Ascending aorta (tissue), 2 donors: ENCODE measurements at regions not wholly inside any gene's neighbourhood (a gene's known extent, or its start where the extent isn't known, plus 50 kb on each side); places are given as distances from the start of the nearest gene placed in this dataset.

Experiments
- DNase-seq, 2 donors: peaks; one replicate each; pipeline ENCODE4 v3.0.0-alpha.2; 2019; ENCODE audit warnings: low spot score in 2 of 2
- H3K27ac ChIP-seq, 2 donors: fragments of 200-600 bp; sonication (generic); one replicate each; pipeline ENCODE4 v1.5.1; 2016 to 2017; ENCODE audit warnings: mild to moderate bottlenecking in 1 of 2
- H3K27me3 ChIP-seq: fragments of 200-600 bp; sonication (generic); one replicate; pipeline ENCODE4 v1.5.1; 2017
- H3K36me3 ChIP-seq, 2 donors: fragments of 200-600 bp; sonication (generic); one replicate each; pipeline ENCODE4 v1.5.1; 2016
- H3K4me1 ChIP-seq, 2 donors: fragments of 200-600 bp; sonication (generic); one replicate each; pipeline ENCODE4 v1.5.1; 2016 to 2017; ENCODE audit warnings: mild to moderate bottlenecking in 1 of 2
- H3K4me3 ChIP-seq, 2 donors: fragments of 200-600 bp; sonication (generic); one replicate each; pipeline ENCODE4 v1.5.1; 2016 to 2017; ENCODE audit warnings: mild to moderate bottlenecking in 1 of 2
- H3K9me3 ChIP-seq, 2 donors: fragments of 200-600 bp; sonication (generic); one replicate each; pipeline ENCODE4 v1.5.1; 2016
- intact Hi-C: fragments of 100-400 bp; cut with DNase I; formaldehyde crosslinking; loops from one replicate; pipeline ENCODE4 v1.15.1; 2023
- TF ChIP-seq, protein P1 (sequence below), 3 experiments: fragments of 200-600 bp in 2 of 3; fragments of 450-650 bp in 1 of 3; sonication (generic) in 2 of 3; IDR thresholded peaks; one replicate each; pipeline ENCODE4 v1.5.1; 2016 to 2019; ENCODE audit warnings: antibody characterized with exemption in 3 of 3, mild to moderate bottlenecking in 1 of 3, moderate library complexity in 1 of 3

- H3K4me1 ChIP-seq = no peaks in the 10 kb centered on the region
- no peaks in the 10 kb centered on the region for H3K27me3 ChIP-seq
- no peaks in the 10 kb centered on the region for H3K9me3 ChIP-seq
- H3K27ac ChIP-seq = no peak overlapping the region
- intact Hi-C loops = no loop called here
- TF ChIP-seq, protein P1, sequence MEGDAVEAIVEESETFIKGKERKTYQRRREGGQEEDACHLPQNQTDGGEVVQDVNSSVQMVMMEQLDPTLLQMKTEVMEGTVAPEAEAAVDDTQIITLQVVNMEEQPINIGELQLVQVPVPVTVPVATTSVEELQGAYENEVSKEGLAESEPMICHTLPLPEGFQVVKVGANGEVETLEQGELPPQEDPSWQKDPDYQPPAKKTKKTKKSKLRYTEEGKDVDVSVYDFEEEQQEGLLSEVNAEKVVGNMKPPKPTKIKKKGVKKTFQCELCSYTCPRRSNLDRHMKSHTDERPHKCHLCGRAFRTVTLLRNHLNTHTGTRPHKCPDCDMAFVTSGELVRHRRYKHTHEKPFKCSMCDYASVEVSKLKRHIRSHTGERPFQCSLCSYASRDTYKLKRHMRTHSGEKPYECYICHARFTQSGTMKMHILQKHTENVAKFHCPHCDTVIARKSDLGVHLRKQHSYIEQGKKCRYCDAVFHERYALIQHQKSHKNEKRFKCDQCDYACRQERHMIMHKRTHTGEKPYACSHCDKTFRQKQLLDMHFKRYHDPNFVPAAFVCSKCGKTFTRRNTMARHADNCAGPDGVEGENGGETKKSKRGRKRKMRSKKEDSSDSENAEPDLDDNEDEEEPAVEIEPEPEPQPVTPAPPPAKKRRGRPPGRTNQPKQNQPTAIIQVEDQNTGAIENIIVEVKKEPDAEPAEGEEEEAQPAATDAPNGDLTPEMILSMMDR (IDR thresholded peaks at IDR 0.05) = no peak
- peak in 1 of 2 donors; percentile 16 for DNase-seq
- H3K4me3 ChIP-seq = no peak overlapping the region
- H3K36me3 ChIP-seq = no peaks in the 10 kb centered on the region
Measured at GRCh38 chr17:33486135-33486885, 193.2 kb upstream of the ASIC2 start.

GRCh38 chr17:33487187-33487879, 194.2 kb upstream of the ASIC2 start:
- Histone ChIP-seq H3K36me3 (no peaks in the 10 kb centered on the region), H3K4me1 (no peaks in the 10 kb centered on the region), H3K9me3 (no peaks in the 10 kb centered on the region), H3K27ac (no peak overlapping the region), H3K4me3 (no peak overlapping the region), H3K27me3 (no peaks in the 10 kb centered on the region)
- intact Hi-C loops = no loop called here
- DNase-seq = peak in 1 of 2 donors; percentile 12
- TF ChIP-seq, protein P1 (IDR thresholded peaks at IDR 0.05) = no peak

DNA sequence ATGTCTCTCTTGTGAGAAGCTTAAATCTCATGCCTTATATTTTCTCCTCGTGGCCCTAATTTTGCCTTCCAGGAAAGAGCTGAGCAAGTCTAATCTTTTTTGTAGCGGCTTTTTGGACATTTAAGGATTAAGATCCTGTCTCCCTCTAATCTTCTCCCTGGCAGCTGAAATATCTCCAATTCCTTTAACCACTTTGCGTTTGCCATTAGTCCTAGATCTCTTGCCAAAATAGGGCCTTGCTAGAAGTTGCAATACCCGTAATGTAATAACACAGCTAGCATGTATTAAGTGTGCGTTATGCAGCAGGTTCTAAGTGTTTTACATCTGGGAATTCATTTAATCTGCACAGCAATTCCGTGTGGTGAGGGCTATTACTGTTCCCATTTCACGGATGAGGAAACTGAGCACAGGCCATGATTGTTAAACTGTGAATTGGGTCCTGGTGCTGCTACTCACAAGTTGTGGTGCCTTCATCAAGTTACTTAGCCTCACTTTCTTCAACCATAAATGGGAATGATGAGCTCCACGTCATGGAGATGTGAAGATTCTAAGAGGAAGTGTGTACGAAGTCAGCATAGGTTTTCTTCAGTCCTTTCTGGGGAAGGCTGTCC, 198.9 kb upstream of the ASIC2 start:
- no peaks in the 10 kb centered on the region for H3K4me1 ChIP-seq
- H3K9me3 ChIP-seq = no peaks in the 10 kb centered on the region
- intact Hi-C loops = no loop called here
- TF ChIP-seq, protein P1 (IDR thresholded peaks at IDR 0.05) = no peak
- no peaks in the 10 kb centered on the region for H3K36me3 ChIP-seq
- no peak for DNase-seq
- no peaks in the 10 kb centered on the region for H3K27me3 ChIP-seq
- H3K27ac ChIP-seq = no peak overlapping the region
- no peak overlapping the region for H3K4me3 ChIP-seq

DNA sequence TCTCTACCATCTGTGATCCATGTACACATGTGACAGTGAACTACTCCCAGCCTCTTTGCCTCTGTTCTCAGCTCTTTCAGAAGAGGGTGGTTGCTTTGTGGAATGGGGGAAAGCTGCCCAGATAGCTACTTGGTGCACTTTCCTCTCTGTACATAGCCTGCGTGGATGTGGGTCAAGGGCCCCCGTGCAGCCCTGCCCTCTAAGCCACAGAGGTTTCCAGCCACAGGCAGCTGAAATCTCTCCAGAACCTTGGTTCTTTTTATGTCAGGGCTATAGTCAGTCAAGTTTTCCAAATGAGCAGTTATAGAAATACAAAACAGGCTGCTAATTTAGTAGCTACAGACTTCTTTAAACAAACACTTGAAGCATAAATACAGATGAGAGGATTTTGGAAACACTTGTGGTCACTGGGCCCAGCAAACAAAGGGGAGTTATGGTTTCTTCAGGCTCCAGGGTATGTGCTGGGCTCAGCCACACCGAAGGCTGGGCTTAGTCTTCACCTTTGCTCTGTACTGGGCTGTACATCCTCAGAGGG, 199.7 kb upstream of the ASIC2 start:
- intact Hi-C loops = no loop called here
- no peak for DNase-seq
- no peaks in the 10 kb centered on the region for H3K27me3 ChIP-seq
- H3K4me3 ChIP-seq = no peak overlapping the region
- H3K36me3 ChIP-seq = no peaks in the 10 kb centered on the region
- no peaks in the 10 kb centered on the region for H3K4me1 ChIP-seq
- TF ChIP-seq, protein P1 (IDR thresholded peaks at IDR 0.05) = no peak
- no peak overlapping the region for H3K27ac ChIP-seq
- H3K9me3 ChIP-seq = no peaks in the 10 kb centered on the region

DNA sequence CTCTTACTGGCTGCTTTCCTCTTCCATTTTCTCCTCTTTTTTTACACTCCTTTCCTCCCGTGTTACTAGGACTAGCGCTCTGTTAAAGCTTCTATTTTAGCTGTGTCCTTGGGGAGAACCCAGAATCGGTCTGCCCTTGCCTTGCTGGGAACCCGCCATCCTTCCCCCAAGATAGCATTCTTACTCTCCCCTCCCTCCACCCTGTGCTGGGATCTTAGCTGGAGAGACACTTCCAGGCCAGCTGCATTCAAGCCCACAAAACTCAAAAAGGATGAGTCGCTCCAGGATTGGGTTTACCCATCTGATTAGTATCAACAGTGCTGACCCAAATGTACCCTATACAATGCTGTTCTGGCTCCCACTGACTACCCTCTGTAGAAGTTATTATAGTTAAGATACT, 200.5 kb upstream of the ASIC2 start:
- TF ChIP-seq, protein P1 (IDR thresholded peaks at IDR 0.05) = no peak
- Histone ChIP-seq H3K36me3 (no peaks in the 10 kb centered on the region), H3K4me1 (no peaks in the 10 kb centered on the region), H3K27me3 (no peaks in the 10 kb centered on the region), H3K4me3 (no peak overlapping the region), H3K27ac (no peak overlapping the region), H3K9me3 (no peaks in the 10 kb centered on the region)
- intact Hi-C loops = no loop called here
- no peak for DNase-seq
